CD4-positive, alpha-beta T cell treated with Interleukin-15 for 4 hours (primary cell): ENCODE measurements at regions not wholly inside any gene's neighbourhood (a gene's known extent, or its start where the extent isn't known, plus 50 kb on each side); places are given as distances from the start of the nearest gene placed in this dataset.
"Not testable (repeated sequence)": the region's sequence is repeated elsewhere in the genome, so short reads cannot be mapped to it uniquely, and the experiment has no call there.

Experiments used
- DNase-seq: peaks from one replicate; pipeline ENCODE4 v3.0.0-alpha.2; 2020; ENCODE audit warnings: low spot score

DNA sequence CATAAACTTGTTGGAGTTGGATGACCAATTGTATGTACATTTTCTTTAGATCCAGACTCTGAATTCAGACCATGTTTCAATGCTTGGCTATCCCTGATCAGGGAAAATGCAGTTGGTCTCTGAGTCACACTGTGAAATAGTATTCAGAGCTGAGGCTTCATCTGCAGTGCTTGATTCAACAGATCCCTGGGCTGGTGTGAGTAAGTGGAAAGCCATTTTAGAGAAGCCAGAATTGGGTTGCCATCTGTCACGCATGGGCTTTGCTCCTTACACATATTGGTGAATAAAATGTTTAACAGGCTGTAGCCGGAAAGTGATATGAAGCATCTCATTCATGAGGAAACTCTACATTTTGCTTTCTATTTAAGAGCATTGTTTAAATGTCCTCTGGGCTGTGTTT, 50.0 kb upstream of the ACYP2 start:
- no peak for DNase-seq

DNA sequence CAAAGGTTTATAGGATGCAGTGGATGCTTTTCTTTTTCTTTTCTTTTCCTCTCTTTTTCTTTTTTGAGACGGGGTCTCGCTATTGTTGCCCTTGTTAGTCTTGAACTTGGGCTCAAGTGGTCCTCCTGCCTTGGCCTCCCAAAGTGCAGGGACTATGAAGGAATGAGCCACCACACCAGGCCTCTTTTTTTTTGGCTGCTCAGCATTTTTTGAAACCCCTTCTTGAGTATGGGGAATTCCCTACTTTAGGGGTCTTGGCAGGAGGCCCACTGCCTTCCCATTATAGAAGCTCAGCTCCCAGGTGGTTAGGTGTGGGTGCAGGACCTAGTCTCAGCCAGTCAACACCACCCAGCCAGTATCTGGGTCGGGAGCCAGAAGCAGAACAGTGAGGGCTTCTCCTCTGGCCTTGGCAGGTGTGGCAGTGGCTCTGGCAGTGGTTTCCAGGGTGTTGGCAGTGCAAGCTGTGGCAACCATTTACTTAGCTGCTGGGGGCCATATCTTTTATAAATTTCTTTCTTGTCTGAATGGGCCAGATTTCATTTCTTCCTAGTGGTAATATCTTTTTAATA, 51.4 kb upstream of the ACYP2 start:
- no peak for DNase-seq

DNA sequence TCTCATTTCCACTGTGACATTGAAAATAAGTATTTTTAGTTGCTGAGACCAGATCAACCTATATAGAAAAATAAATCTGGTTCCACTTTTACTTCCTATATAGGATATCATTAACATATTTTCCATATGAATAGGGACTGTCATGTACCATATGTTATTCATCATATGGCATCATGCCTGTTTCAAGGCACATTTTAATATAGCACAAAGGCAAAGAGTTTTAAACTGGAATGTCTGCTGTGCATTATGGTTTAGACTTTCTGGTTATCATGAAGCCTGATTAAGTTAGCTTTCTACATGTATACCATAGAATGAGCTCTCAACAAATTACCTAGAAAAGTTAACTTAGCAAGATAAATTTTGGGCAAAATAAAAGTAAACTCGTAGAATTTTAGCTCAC, 53.0 kb upstream of the ACYP2 start:
- DNase-seq: no peak

DNA sequence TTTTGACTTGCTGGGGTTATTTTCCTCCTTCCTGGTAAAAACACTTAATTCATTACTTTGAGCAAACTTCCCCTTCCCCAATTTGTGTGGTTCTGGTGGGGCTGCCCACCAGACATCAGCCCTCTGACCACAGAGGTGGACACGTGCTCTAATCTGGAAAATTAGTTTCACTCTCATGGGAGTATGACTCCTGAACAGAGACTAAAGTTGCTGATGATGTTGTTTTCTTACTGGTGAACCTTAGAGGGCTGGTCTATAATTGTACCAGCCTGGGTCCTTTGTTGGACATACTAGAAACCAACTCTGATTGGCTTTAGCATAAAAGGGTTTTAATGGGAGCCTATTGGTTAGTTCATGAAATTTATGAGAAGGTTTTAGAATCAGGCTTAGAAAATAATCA, 54.1 kb upstream of the ACYP2 start:
- no peak for DNase-seq

DNA sequence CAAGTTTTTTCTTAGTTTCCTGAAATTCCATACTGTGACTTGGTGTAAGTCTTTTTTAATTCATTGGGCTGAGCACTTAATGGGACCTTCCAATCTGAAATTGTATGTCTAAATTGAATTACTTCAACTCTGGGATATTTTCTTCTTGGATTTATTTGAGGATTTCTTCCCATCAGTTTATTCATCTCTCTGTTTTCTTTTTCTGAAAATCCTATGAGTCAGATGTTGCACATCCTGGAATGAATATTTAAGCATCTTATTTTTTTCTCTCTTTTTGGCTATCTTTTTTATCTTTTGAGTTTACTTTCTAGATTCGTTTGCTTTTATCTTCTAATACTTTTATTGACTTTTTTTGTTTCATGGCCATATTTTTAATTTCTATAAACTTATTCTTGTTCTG, 55.4 kb upstream of the ACYP2 start:
- DNase-seq: no peak

DNA sequence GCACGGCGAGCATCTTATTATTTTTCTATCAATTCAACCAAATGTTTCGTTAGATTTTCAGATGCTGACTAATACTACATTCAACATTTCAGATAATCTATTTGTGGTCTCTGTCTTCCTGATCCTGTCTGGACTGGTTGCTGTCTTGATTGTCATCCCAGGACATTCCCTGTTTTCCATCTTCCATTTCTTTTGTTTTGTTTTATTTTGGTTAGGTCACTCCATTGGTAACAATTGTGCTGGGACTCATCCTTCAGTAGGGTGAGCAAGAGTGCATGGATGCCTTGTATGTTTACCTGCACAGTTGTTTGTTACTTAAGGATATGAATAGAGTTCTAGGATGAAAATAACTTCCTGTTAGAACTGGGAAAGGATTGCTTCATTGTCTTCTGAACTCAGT, 55.9 kb upstream of the ACYP2 start:
- DNase-seq: no peak

DNA sequence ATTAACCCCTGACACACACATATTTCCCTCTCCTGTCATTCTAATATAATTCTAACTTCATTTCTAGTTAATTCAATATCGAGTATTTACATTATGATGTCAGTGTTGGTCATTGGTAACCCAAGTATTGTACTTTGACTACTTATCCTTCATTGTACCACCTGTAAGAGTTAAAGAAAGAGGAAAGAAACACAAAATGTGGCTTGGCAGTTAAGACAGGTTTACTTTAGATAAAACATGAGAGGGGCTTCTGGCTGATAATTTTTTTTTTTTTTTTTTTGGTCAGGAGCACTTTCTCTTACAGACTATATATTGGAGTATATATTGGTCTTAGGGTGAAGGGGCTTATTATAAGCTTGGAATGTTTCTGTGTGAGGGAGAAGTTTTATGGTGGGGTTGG, 57.0 kb upstream of the ACYP2 start:
- no peak for DNase-seq

DNA sequence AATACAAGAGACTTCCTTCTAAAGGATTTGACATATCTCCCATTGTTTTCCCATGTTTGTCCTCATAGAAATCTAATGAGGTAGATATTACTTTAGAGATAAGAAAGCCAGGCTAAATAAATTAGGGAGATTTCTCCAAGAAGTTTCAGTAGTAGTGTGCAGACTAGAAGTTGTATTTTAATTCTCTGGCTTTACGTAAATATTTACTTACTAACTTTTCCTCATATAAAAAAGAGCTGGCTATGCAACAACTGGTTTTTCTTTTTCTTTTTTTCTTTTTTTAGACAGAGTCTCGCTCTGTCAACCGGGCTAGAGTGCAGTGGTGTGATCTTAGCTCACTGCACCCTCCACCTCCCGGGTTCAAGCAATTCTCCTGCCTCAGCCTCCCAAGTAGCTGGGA, 60.6 kb upstream of the ACYP2 start:
- no peak for DNase-seq

DNA sequence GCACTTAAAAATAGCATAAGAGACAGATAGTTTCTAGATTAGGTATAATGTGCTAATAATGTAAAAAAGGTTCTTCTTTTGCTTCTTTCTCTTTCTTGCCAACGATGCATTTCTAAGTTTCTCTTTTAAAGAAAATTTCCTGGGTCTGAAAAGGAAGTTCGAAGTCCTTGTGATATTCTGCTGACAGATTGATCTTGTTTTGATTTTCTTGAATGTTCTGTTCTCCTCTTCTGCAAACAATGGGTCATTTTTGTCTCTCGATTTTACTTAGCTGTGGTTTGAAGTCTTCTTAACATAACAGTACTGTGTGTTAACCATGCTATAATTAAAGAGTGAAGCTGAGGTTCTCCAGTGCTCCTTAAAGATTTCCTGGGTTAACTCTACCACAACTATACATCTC, 61.1 kb upstream of the ACYP2 start:
- no peak for DNase-seq

DNA sequence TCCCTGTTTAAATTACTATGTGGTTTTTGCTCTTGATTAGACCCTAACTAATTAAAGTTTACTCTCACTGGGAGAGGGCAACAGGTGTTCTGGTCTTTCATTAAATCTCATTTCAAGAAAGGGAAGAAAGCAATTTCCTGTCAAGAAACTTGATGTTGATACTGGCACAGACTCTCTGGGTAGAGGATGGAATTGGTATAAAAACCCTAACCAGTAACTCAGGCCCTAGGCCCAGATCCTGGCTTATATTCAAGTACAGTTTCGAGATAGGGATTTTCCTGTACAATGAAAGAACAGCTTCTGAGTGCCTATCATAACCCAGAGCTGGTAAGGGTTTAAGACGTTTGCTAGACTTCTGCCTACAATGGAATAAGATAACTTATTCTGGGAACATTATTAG, 61.6 kb upstream of the ACYP2 start:
- no peak for DNase-seq

DNA sequence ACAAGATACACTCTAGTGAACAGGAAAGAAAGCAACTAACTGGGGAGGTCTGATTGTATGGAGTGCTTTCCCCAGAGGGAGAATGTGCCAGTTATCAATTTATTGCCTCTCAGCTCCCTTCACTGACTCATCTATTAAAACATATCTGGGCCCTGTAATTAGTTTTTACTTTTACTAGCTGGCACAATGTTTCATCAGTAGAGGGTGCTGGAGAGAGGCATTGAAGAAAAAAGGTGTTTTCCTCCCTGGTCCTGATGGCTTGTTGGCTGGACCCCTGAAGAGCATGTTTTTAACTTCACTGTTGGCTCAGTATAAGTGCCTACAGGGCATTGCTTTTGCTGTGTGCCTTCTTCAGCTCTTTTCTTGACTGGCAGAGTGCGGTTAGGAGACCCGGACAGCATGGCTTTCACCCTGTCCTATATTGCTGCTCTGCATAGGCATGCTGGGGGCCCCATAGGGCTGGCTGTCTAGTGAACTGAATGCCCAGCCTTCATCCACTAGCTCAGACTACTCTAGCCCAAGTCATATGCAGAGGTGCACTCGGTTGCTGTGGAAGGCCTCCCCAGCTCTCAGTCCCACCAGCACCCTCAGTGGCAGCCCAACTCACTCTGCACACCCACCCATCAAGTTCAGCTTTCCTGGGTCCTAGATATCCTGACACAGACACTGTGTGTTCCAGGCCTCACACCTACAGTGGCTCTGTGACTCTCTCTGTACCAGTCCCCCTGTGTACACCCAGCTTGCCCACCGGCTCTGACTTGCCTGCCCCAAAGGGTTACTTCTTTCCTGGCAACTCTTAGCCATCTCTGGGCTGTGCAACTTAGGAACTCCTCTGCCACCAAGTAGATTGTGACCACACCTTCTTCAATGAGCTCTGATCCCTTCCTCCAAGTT, 62.3 kb upstream of the ACYP2 start:
- peak; percentile 18 for DNase-seq

DNA sequence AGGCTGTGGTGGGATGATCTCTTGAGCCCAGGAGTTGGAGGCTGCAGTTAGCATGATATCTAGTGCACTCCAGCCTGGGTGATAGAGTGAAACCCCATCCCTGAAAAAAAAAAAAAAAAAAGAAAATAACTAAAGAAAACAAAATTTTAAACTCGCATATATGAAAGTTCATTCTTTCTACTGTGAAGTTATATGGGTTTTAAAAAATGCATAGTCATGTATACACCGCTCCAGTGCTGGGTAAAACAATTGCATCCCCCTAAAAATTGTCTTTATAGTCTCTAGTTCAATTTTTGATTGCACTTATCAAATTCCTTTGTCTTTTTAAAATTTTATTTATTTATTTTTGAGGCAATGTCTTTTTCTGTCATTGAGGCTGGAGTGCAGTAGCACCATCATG, 65.0 kb upstream of the ACYP2 start:
- no peak for DNase-seq

DNA sequence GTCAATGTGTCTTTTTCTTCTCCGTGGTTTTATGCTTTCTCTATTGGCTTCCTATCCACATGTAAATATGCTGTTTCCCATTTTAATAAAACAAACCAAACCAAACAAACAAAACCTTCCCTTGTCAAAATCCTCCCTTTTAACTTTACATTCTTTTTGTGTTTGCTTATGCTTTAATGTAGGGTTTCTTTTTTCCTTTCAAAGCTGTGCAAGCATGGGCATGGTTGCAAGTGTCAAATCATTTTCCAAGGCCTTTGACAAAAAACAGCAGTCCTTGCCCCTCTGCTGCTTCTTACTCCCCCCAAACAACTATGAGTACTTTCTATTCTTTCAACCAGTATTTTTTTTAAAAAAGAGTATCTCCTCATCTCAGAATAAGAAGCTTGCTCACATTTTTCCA, 66.0 kb upstream of the ACYP2 start:
- DNase-seq: no peak

DNA sequence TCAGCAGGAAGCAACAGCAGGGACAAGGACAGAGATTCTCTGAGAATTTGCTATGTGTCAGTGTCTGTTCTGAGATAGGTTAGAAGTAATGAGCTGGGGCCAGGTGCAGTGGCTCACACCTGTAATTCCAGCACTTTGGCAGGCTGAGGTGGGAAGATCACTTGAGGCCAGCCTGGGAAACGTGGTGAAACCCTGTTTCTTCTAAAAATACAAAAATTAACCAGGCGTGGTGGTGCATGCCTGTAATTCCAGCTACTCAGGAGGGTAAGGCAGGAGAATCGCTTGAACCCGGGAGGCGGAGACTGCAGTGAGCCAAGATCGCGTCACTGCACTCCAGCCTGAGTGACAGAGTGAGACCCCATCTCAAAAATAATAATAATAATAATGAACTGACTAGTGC, 66.5 kb upstream of the ACYP2 start:
- not testable (repeated sequence) for DNase-seq

DNA sequence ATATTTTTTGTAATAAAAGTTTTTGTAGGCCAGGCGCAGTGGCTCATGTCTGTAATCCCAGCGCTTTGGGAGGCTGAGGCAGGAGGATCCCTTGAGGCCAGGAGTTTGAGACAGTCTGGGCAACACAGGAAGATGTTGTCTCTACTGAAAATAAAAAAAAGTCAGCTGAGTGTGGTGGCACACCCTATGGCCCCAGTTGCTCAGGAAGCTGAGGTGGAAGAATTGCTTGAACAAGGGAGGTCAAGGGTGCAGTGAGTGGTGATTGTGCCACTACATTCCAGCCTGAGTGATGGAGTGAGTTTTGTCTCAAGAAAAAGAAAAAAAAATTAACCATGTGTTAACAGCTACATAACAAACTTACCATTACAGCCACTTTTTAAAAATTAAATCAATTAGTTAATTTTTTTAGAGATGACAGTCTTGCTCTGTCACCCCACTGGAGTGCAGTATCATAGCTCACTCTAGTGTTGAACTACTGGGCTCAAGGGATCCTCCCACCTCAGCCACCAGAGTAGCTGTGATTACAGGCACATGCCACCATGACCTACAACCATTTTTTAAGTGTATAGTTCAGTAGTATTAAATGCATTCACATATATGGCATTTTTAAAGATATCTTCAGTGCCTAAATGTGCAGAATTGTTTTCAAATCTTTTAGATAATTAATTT, 67.2 kb upstream of the ACYP2 start:
- DNase-seq: no peak

DNA sequence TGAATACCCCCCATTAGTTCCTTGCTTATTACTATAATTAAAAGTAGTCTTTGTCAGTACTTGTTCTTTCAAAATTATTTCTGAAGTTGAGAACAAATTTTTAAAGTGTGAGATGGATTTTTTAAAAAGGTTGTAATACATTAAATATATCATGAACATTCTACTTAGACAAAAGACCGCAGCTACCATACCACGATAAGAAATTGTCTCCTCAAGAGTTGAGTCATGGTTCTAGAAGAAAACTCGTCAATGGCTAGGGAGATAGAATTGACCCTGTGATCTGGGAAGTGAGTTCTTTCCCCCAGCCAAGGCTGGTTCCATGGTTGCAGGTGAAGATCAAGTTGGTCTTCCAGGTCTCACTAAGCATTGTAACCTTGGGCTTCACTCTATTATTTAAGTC, 67.8 kb upstream of the ACYP2 start:
- DNase-seq: no peak

DNA sequence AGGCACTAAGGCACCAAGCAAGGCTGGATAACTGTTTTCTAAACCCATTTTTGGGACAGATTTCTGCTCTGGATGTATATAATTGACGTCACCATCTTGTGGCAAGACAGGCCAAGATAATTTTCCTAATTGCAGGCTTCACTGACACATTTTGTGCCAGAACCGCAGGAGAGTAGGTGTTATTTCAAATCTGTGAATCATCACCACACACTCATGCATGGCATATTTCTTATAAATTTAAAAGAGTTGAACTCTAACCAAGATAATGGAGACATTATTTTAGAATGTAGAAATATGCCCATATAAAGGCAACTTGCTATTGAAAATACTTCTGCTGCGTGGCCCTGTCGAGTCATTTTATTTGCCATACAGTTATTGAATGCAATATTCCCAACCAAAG, 68.3 kb upstream of the ACYP2 start:
- no peak for DNase-seq

DNA sequence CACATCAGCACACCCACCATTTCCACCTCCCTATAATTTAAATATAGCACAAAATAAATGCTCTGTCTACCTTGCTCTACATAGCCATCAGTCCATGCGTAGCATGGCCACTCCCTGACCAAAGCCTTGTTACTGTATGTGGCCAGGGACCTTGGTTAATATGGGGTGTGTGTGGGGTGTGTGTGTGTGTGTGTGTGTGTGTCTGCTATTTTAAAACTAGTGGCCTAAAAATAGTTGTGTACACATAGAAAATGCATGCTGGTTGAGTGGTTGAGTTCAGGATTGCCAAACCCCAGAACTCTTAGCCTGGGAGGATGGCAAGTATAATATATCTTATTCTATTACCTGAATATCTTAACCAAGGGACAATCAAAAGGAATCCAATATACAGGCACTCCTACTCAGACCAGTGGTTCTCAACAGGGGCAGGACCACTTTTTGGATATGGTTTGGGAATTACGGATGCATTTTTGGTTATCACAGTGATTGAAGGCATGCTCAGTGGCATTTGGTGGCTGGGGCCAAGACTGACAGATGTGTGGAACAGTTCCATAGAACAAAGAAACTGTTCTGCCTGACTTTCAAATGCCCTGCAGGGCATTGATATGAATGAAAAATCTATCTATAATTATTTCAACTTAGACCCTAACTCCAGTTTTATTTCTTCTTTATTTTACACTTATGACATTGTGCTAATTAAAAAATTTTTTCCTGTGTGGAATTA, 72.3 kb upstream of the PSME4 start:
- no peak for DNase-seq

DNA sequence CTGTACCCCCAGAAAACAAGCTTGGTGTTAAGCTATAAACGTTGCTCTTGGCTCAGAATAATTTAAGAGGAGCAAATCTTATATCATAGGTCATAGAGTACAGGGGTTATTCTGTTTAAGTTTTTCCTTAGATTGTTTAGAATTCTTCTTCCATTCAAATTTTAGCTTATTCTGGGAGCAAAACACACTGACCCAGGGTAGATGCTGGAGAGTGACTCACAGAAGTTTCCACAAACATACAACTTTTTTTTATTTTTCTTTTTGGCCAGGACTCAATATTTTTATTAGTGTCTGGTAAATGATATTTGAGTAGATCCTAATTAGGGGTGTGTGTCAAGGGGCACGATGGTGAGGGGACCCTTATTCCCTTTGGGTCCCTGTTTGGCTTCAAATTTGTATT, 71.5 kb upstream of the PSME4 start:
- DNase-seq: no peak

DNA sequence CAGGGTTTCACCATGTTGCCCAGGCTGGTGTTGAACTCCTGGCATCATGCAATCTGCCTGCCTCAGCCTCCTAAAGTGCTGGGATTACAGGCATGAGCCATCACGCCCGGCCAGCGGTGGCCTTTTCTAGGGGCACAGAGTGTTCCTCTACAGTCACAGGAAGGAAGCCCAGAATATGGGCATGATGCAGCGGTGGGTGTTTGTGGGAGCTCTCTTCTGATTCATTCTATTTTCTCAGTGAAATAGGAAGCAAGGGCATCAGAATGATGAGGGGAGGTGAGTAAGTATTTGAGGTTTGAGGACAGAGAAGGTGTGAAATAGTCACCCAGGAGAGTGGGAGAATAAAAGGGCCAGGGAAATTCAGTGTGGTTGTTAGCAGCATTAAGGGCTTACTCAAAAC, 70.3 kb upstream of the PSME4 start:
- DNase-seq: peak; percentile 53

DNA sequence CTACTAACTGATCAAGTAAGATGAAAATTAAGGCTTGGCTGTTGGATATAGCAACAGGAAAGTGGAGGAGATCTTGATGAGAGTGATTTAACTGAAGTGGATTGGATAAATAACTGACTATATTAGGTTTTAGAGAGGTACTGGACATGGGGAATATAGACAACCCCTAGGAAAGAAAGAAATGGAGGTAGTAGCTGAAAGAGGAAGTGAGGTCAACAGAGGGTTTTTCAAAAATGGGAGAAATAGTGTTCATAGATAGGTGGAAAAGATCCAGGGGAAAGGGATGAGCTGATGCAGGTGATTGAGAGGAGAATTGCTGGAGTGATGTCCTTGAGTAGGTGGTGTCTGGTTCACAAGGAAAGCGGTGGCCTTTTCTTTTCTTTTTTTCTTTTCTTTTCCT, 69.9 kb upstream of the PSME4 start:
- no peak for DNase-seq

DNA sequence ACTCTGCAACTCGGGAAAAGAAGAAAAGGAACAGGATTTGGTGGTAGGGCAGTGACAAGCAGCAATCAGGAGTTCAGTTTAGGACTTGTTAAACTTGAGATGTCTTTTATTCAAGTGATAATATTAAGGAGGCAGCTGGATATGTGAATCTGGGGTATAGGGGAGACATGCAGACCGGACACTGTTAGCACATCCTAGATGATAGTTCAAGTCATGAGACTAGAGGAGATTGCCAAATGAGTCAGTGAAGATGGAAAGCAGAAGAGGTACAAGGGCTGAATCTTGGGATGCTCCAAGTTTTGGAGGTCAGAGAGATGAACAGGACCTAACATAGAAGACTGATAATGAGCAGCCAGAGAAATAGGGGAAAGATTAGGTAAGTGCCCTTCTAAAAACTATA, 69.5 kb upstream of the PSME4 start:
- DNase-seq: no peak

DNA sequence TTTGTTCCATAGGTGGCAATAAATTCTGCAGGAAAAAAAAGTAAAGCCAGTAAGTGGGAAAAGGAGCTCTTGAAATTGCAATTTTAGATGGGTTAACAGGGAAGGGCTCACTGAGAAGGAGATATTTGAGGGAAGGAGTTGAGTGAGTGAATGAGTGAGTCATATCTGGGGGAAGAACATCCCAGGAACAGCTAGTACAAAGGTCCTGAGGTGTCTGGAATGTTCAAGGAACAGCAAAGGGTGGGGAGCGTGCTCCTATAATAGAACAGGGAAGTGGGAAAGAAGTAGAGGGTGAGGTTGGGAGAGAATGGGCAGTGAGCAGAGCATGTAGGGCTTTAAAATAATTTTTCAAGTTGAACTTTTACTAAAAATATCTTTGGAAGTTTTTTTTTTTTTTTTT, 68.0 kb upstream of the PSME4 start:
- DNase-seq: no peak
